ENCODE measurements at regions not wholly inside any gene's neighbourhood (a gene's known extent, or its start where the extent isn't known, plus 50 kb on each side); places are given as distances from the start of the nearest gene placed in this dataset.

DNA sequence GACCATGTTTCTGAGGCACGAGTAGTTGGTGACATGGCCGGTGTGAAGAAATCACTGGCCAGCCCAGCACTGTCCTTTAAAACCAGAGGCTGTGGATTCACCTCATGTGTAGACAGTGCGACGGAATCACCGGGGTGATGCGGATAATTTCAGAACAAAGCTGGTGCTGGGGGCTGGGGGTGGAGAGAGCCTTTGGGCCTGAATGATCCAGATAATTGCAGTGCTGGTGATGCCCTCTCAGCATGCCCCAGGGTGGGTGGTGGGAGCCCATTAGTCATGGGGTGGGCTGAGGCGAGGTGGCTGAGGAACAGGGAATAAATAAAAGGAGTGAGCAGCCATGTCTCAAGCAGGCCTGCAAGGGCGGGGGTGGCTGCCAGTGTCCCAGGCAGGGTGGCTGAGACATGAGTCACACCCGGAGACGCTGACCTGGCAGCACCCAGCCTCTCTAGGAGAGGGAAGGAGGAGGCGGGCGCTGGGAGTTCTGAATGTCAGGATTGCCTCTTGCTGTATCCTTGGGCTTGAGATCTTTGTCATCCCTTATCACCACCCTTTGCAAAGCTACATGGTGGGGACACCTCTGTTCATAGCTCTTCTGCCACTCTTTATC, 61.1 kb upstream of the KCNK12 start:
- 82 to 85% methylated on average over 12 of the region's 12 CpGs for WGBS, 2 donors
- H3K27me3 ChIP-seq, result no peaks in the 10 kb centered on the region
- no peak overlapping the region for H3K4me3 ChIP-seq
- H3K4me1 ChIP-seq, result no peaks in the 10 kb centered on the region
- ATAC-seq (no peak), DNase-seq (peak in 1 of 4 donors; percentile 38)
- H3K27ac ChIP-seq, result no peak overlapping the region
- intact Hi-C loops (cut with DNase I), result no loop called here
- H3K36me3 ChIP-seq (replicated peaks in 1 of 2; ENCODE audit: insufficient read depth in 1 of 2, low read depth in 2 of 2), result no peaks in the 10 kb centered on the region
- no peaks in the 10 kb centered on the region for H3K9me3 ChIP-seq
- TF ChIP-seq, protein P1, sequence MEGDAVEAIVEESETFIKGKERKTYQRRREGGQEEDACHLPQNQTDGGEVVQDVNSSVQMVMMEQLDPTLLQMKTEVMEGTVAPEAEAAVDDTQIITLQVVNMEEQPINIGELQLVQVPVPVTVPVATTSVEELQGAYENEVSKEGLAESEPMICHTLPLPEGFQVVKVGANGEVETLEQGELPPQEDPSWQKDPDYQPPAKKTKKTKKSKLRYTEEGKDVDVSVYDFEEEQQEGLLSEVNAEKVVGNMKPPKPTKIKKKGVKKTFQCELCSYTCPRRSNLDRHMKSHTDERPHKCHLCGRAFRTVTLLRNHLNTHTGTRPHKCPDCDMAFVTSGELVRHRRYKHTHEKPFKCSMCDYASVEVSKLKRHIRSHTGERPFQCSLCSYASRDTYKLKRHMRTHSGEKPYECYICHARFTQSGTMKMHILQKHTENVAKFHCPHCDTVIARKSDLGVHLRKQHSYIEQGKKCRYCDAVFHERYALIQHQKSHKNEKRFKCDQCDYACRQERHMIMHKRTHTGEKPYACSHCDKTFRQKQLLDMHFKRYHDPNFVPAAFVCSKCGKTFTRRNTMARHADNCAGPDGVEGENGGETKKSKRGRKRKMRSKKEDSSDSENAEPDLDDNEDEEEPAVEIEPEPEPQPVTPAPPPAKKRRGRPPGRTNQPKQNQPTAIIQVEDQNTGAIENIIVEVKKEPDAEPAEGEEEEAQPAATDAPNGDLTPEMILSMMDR (IDR thresholded peaks at IDR 0.05), result no peak
- TF ChIP-seq POLR2A (IDR thresholded peaks at IDR 0.05), result no peak

DNA sequence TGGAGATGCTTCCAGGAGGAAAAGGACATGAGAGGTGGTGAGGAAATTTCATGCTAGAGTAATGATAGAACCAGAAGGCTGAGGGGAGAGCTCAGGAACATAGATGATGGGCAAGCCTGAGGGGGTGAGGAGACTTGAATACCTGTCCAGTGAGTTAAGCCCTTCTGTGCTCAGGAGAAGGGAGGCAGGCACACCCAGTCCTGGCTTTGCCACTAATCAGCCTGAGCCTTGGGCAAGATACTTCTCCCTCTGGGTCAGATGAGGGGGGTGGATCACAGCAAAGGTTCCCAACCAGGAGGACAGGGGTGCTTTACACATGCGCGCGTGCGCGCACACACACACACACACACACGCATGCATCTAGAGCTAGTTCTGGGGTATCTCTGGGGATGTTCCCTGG, 60.5 kb upstream of the KCNK12 start:
- Histone ChIP-seq H3K27me3 (no peaks in the 10 kb centered on the region), H3K27ac (no peak overlapping the region), H3K4me1 (no peaks in the 10 kb centered on the region), H3K36me3 (replicated peaks in 1 of 2; ENCODE audit: insufficient read depth in 1 of 2, low read depth in 2 of 2) (no peaks in the 10 kb centered on the region), H3K9me3 (no peaks in the 10 kb centered on the region), H3K4me3 (no peak overlapping the region)
- ATAC-seq, result no peak
- no peak for DNase-seq
- intact Hi-C loops (cut with DNase I), result no loop called here
- no peak for TF ChIP-seq POLR2A (IDR thresholded peaks at IDR 0.05)
- TF ChIP-seq, protein P1 (IDR thresholded peaks at IDR 0.05), result no peak
- 93 to 94% methylated on average over 5 to 6 of the region's 6 CpGs for WGBS, 2 donors

DNA sequence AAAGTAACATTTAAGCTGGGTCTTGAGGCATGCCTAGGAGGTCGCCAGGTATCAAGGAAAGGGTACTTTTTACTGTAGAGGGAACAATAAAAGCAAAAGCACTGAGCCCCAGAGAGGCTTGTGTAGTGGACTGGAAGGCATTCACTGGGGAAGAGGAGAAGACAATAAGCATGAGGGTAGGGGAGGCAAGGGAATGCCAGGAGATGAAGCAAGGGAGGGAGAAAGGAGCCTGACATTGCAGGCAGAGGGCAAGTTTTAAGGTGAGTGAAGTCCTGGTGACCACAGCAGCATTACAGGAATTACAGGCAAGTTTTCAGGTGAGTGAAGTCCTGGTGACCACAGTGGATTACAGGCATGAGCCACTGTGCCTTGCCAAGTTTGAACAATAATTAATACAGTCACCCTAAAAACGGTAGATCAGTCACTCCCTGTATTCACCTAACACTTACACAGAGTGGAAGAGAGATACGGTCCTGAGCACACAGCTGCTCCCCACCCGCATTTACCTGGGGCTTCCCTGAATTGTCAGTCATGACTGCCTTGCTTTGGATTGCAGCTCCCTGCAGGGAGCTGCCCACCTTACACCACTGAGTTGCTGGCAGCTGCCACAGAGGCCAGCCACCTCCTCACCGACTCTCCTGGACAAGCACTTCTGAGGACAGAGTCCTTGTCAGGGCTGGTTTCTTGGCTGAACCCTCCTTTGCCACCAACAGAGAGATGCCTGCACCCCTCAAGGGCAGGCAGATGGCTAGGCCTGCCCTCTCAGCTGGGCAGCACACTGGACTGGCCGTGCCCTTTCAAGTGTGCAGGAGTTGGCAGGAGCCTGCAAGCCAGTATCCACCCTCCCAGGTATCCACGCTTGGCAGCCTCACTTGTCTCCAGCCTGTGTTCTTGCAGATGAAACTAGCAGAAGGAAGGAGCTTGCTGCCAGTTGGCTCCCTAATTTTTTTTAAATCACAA, 59.0 kb upstream of the KCNK12 start:
- Histone ChIP-seq H3K36me3 (replicated peaks in 1 of 2; ENCODE audit: insufficient read depth in 1 of 2, low read depth in 2 of 2) (no peaks in the 10 kb centered on the region), H3K27ac (no peak overlapping the region), H3K4me1 (no peaks in the 10 kb centered on the region), H3K9me3 (no peaks in the 10 kb centered on the region), H3K4me3 (no peak overlapping the region), H3K27me3 (no peaks in the 10 kb centered on the region)
- no peak for DNase-seq
- intact Hi-C loops (cut with DNase I), result no loop called here
- no peak for TF ChIP-seq POLR2A (IDR thresholded peaks at IDR 0.05)
- TF ChIP-seq, protein P1 (IDR thresholded peaks at IDR 0.05), result no peak
- no peak for ATAC-seq
- WGBS, 2 donors, result 73 to 76% methylated on average over 6 to 7 of the region's 7 CpGs

DNA sequence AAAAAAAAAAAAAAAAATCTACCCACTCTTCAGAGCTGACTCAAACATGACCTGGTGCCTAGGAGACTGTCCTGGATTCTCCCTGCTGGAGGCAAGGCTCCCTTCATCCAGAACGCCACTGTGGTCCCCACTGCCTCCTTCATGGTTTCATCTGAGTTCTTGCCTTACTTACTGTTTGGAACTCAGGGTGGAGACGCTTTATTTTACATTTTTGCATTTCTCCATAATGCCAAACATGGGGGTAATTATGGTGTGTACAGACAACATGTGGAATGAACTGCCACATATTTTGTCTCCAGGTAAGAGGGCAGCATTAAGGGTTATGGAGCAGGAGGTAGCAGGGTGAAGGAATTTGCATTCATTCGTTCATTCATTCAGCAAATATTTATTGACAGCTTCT, 58.1 kb upstream of the KCNK12 start:
- TF ChIP-seq POLR2A (IDR thresholded peaks at IDR 0.05), result no peak
- TF ChIP-seq, protein P1 (IDR thresholded peaks at IDR 0.05), result no peak
- H3K4me3 ChIP-seq, result no peak overlapping the region
- intact Hi-C loops (cut with DNase I), result no loop called here
- H3K36me3 ChIP-seq (replicated peaks in 1 of 2; ENCODE audit: insufficient read depth in 1 of 2, low read depth in 2 of 2), result no peaks in the 10 kb centered on the region
- no peaks in the 10 kb centered on the region for H3K27me3 ChIP-seq
- H3K27ac ChIP-seq, result no peak overlapping the region
- WGBS, 2 donors, result 69 to 78% methylated on average over 3 of the region's 3 CpGs
- no peak for DNase-seq
- H3K4me1 ChIP-seq, result no peaks in the 10 kb centered on the region
- ATAC-seq, result no peak
- H3K9me3 ChIP-seq, result no peaks in the 10 kb centered on the region
